Colonic mucosa (tissue), 4 donors: ENCODE measurements at regions not wholly inside any gene's neighbourhood (a gene's known extent, or its start where the extent isn't known, plus 50 kb on each side); places are given as distances from the start of the nearest gene placed in this dataset.

Source experiments
- DNase-seq: peaks from one replicate; pipeline ENCODE4 v3.0.0-alpha.2; 2020
- H3K27ac ChIP-seq: fragments of 200-600 bp; one replicate; pipeline ENCODE4 v1.8.0; 2021
- H3K27me3 ChIP-seq: fragments of 200-600 bp; one replicate; pipeline ENCODE4 v1.8.0; 2021
- H3K36me3 ChIP-seq: fragments of 200-600 bp; one replicate; pipeline ENCODE4 v1.8.0; 2021
- H3K4me1 ChIP-seq: fragments of 200-600 bp; one replicate; pipeline ENCODE4 v1.8.0; 2021; ENCODE audit warnings: mild to moderate bottlenecking
- H3K4me3 ChIP-seq: fragments of 200-600 bp; one replicate; pipeline ENCODE4 v1.8.0; 2021
- H3K9ac ChIP-seq, 2 donors: one replicate each; pipeline ENCODE4 v1.7.0; 2013; ENCODE audit warnings: control low read depth in 2 of 2, low read depth in 2 of 2, low read length in 2 of 2
- H3K9me3 ChIP-seq: fragments of 200-600 bp; one replicate; pipeline ENCODE4 v1.8.0; 2021
- intact Hi-C: fragments of 100-400 bp; cut with DNase I; formaldehyde crosslinking; loops from one replicate; pipeline ENCODE4 v1.14.1; 2022
- TF ChIP-seq, protein P1 (sequence below): fragments of 200-600 bp; IDR thresholded peaks from one replicate; pipeline ENCODE4 v1.8.0; 2022; ENCODE audit warnings: antibody characterized with exemption, mild to moderate bottlenecking
- donor health status: healthy.
- donor health status: DM: no; HTN: no; CAD: no.
- donor health status: DM: no; HTN: no; CAD: no.

DNA sequence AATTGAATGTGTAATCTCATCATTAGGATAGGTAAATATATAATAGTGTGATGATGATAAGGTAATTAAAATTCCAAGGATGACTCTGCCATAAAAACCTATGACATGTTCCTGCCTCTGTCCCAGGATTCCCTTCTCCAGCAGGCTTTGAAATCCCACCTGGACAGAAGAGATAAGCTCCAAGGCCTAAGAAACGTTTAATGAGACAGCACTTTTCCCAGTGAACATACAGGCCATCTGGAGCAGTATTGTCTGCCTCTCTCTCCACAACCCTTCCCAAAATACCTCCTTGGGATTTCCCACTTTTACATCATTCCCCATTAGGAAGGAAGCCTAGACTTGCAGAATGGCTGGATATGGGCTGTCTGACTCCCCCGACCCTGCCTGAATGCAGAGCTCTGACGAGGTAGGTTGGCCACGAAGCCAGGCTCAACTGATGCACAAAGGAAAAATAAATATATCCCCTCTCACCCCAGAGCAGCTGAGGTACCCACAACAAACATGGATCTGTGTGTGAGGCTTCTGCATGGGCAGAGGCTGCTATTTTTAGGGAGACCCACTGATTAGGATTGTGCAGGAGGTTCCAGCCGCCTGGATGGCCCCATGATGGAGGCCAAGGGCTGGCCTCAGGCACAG is 71.0 kb downstream of the TMPRSS5 start:
- no peak overlapping the region for H3K4me3 ChIP-seq
- no peaks in the 10 kb centered on the region for H3K9me3 ChIP-seq
- H3K27me3 ChIP-seq: no peaks in the 10 kb centered on the region
- intact Hi-C loops: no loop called here
- H3K4me1 ChIP-seq: no peaks in the 10 kb centered on the region
- no peaks in the 10 kb centered on the region for H3K36me3 ChIP-seq
- TF ChIP-seq, protein P1, sequence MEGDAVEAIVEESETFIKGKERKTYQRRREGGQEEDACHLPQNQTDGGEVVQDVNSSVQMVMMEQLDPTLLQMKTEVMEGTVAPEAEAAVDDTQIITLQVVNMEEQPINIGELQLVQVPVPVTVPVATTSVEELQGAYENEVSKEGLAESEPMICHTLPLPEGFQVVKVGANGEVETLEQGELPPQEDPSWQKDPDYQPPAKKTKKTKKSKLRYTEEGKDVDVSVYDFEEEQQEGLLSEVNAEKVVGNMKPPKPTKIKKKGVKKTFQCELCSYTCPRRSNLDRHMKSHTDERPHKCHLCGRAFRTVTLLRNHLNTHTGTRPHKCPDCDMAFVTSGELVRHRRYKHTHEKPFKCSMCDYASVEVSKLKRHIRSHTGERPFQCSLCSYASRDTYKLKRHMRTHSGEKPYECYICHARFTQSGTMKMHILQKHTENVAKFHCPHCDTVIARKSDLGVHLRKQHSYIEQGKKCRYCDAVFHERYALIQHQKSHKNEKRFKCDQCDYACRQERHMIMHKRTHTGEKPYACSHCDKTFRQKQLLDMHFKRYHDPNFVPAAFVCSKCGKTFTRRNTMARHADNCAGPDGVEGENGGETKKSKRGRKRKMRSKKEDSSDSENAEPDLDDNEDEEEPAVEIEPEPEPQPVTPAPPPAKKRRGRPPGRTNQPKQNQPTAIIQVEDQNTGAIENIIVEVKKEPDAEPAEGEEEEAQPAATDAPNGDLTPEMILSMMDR: no peak
- no peak for DNase-seq
- H3K27ac ChIP-seq: no peak overlapping the region
- H3K9ac ChIP-seq: no peak overlapping the region

DNA sequence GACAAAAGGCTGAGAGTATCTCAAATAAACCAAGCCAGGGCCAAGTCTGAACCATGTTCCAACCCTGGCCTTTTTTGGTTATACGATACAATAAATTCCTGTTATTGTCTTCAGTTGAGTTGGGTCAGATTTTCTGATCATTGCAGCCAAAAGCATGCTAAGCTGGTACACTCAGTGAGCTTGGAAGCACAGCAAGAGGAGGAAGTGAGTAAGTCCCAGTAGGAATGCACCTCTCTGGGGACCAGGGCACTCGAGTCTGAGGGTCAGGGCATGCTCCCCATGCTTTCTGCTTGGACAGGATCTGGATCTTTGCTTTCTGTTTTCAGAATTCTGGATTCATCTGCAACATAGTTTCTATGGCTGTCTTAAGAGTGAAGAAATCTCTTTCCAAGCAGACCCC is 73.1 kb downstream of the TMPRSS5 start:
- intact Hi-C loops: no loop called here
- H3K27me3 ChIP-seq: no peaks in the 10 kb centered on the region
- DNase-seq: no peak
- no peak overlapping the region for H3K27ac ChIP-seq
- no peaks in the 10 kb centered on the region for H3K36me3 ChIP-seq
- no peak overlapping the region for H3K4me3 ChIP-seq
- H3K4me1 ChIP-seq: no peaks in the 10 kb centered on the region
- H3K9ac ChIP-seq: no peak overlapping the region
- no peaks in the 10 kb centered on the region for H3K9me3 ChIP-seq
- TF ChIP-seq, protein P1: no peak

DNA sequence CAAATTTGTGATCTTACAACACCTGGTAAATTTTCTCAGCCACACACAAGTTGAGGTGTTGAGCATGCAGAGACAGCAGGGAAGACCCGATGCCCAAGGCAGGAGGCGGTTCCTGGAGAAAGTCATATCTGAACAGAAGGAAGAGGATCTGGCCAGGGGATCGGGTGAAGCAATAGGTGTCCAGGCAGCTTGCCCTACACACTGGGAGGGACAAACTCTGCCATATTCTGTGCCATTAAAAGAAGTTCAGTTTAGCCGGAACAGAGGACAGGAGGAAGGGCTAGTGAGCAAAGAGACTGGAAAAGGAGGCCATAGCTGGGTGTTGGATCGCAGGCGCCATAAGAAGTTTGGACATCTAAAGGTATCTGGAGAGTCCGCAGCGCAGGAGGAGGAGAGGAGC is 76.5 kb downstream of the TMPRSS5 start:
- Histone ChIP-seq H3K9ac (no peak overlapping the region), H3K36me3 (no peaks in the 10 kb centered on the region), H3K27ac (no peak overlapping the region), H3K4me3 (no peak overlapping the region), H3K9me3 (no peaks in the 10 kb centered on the region), H3K27me3 (no peaks in the 10 kb centered on the region), H3K4me1 (no peaks in the 10 kb centered on the region)
- TF ChIP-seq, protein P1: no peak
- no peak for DNase-seq
- intact Hi-C loops: no loop called here

DNA sequence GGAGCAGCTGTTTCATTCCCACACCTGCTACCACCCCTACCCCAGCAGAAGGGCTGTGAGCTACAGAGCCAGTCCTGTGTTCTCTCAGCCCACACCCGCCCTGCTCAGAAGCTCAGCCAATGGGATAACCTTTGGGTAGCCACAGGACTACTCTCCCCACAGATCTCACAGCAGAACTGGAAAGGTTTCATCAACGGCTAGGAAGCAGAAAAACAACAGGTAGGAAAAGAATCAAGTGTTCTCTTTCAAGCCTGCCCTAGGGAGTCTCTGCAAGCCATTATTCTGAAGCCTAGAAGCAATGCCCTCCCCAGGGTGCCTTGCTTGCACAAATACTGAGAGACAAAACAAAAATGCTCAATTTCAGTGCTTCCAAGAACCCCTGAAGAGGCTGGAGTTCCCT is 77.2 kb downstream of the TMPRSS5 start:
- no peak overlapping the region for H3K9ac ChIP-seq
- intact Hi-C loops: no loop called here
- H3K27ac ChIP-seq: no peak overlapping the region
- no peak for DNase-seq
- TF ChIP-seq, protein P1: no peak
- H3K27me3 ChIP-seq: no peaks in the 10 kb centered on the region
- no peaks in the 10 kb centered on the region for H3K9me3 ChIP-seq
- no peaks in the 10 kb centered on the region for H3K4me1 ChIP-seq
- H3K36me3 ChIP-seq: no peaks in the 10 kb centered on the region
- H3K4me3 ChIP-seq: no peak overlapping the region

DNA sequence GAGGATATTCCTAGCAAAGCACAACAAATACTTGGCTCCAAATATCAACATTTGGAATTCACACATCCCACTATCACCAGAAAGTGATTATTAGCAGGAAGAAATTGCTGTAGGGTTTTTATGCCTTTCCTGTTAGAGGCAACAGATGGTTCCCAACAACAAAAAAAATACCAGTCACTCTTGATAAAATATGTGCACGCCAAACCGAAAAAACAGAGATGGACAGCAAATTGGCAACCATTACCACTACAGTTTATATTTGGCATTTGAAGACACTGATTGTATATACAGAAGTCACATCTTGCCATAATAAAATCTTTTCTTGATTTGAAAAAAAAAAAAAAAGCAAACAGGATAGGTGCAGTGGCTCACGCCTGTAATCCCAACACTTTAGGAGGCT is 78.2 kb downstream of the TMPRSS5 start:
- DNase-seq: no peak
- H3K4me1 ChIP-seq: no peaks in the 10 kb centered on the region
- H3K9ac ChIP-seq: no peak overlapping the region
- no peaks in the 10 kb centered on the region for H3K27me3 ChIP-seq
- intact Hi-C loops: no loop called here
- no peak overlapping the region for H3K4me3 ChIP-seq
- no peaks in the 10 kb centered on the region for H3K9me3 ChIP-seq
- TF ChIP-seq, protein P1: no peak
- H3K27ac ChIP-seq: no peak overlapping the region
- H3K36me3 ChIP-seq: no peaks in the 10 kb centered on the region
